ENCODE measurements at regions not wholly inside any gene's neighbourhood (a gene's known extent, or its start where the extent isn't known, plus 50 kb on each side); places are given as distances from the start of the nearest gene placed in this dataset.

DNA sequence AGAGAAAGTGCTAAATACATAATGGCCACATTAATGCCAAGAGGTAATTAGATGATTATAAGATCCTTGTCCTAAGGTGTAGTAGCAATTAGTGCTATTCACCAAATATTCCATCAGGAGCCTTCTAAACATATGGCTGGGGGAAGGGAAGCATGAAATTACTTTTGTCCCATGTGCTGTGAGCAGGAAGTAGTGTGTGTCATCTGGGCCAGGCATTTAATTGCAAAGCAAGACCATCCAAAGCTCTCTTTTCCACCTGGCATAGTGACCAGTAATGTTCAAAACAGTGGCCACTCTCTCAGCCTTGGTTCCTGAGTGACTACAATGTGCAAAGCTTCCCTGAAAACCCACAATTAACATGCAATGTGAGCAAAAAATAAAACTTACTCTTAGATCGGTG is 144.2 kb upstream of the FAM241A start (continued):
- no peak for TF ChIP-seq FOXS1 (CRISPR knock-in tag; IDR thresholded peaks at IDR 0.05)
- no peak for TF ChIP-seq JUN (IDR thresholded peaks at IDR 0.05)

DNA sequence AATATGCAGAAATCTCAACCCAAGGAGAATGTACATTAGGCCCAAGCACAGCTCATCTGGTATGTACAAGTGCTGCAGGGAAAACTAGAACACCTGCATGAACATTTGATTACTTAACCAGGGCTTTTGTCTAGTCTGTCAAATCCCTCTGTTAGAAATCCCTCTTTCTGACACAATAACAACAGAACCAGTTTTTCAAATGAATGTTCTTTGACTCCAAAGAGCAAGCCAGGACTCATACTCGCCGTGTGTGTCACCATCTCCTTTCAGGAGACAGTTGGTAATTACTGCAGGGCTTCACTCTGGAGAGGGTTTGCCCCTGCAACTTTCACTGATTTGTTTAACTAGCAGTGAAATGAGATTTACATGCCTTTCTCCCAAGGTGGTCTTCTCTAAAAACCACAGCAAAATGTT is 143.0 kb upstream of the FAM241A start:
- FAIRE-seq (no peak), ATAC-seq (no peak), DNase-seq (ENCODE audit: low read depth in 1 of 2, low spot score in 1 of 2) (no peak)
- Histone ChIP-seq H3K4me2 (no peak overlapping the region), H3K4me3 (no peak overlapping the region), H3K9me3 (no peaks in the 10 kb centered on the region), H3K27ac (no peak overlapping the region), H3K4me1 (no peaks in the 10 kb centered on the region)
- POLR2A ChIA-PET: no interaction called here
- CTCF ChIA-PET: interaction anchor here (0.6 kb wide), 1 partner anchor 720 kb away, joined by 3 read pairs; no protein-coding TSS in a partner anchor
- 97% methylated on average over 2 of the region's 2 CpGs for WGBS (ENCODE audit: missing lambda C conversion rate)
- TF ChIP-seq MYC (IDR thresholded peaks at IDR 0.05; ENCODE audit: borderline replicate concordance, low read length) (no peak), NPAS2 (CRISPR knock-in tag; IDR thresholded peaks at IDR 0.05; ENCODE audit: borderline replicate concordance) (no peak), RFX5 (IDR thresholded peaks at IDR 0.05) (no peak), ZC3H11A (IDR thresholded peaks at IDR 0.05) (no peak), RCOR1 (IDR thresholded peaks at IDR 0.05; ENCODE audit: low read depth, low read length) (no peak), ZNF302 (CRISPR knock-in tag; IDR thresholded peaks at IDR 0.05) (no peak), KDM5A (IDR thresholded peaks at IDR 0.05) (no peak), TP53 (CRISPR knock-in tag; IDR thresholded peaks at IDR 0.05) (no peak), SREBF2 (IDR thresholded peaks at IDR 0.05) (no peak), MAZ (IDR thresholded peaks at IDR 0.05; ENCODE audit: borderline replicate concordance, low read depth, low read length) (no peak), CBX8 (IDR thresholded peaks at IDR 0.05) (no peak), HOXB5 (CRISPR knock-in tag; IDR thresholded peaks at IDR 0.05) (no peak), HEYL (CRISPR knock-in tag; IDR thresholded peaks at IDR 0.05) (no peak), JUN (IDR thresholded peaks at IDR 0.05) (no peak)
- TF ChIP-seq, protein P1, sequence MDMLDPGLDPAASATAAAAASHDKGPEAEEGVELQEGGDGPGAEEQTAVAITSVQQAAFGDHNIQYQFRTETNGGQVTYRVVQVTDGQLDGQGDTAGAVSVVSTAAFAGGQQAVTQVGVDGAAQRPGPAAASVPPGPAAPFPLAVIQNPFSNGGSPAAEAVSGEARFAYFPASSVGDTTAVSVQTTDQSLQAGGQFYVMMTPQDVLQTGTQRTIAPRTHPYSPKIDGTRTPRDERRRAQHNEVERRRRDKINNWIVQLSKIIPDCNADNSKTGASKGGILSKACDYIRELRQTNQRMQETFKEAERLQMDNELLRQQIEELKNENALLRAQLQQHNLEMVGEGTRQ (IDR thresholded peaks at IDR 0.05): no peak
- TF ChIP-seq, protein P2, sequence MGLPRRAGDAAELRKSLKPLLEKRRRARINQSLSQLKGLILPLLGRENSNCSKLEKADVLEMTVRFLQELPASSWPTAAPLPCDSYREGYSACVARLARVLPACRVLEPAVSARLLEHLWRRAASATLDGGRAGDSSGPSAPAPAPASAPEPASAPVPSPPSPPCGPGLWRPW (IDR thresholded peaks at IDR 0.05): no peak
- TF ChIP-seq, protein P3, sequence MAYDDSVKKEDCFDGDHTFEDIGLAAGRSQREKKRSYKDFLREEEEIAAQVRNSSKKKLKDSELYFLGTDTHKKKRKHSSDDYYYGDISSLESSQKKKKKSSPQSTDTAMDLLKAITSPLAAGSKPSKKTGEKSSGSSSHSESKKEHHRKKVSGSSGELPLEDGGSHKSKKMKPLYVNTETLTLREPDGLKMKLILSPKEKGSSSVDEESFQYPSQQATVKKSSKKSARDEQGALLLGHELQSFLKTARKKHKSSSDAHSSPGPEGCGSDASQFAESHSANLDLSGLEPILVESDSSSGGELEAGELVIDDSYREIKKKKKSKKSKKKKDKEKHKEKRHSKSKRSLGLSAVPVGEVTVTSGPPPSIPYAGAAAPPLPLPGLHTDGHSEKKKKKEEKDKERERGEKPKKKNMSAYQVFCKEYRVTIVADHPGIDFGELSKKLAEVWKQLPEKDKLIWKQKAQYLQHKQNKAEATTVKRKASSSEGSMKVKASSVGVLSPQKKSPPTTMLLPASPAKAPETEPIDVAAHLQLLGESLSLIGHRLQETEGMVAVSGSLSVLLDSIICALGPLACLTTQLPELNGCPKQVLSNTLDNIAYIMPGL (CRISPR knock-in tag; IDR thresholded peaks at IDR 0.05; ENCODE audit: borderline replicate concordance): no peak
- TF ChIP-seq, protein P4, sequence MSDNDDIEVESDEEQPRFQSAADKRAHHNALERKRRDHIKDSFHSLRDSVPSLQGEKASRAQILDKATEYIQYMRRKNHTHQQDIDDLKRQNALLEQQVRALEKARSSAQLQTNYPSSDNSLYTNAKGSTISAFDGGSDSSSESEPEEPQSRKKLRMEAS (IDR thresholded peaks at IDR 0.05): no peak

DNA sequence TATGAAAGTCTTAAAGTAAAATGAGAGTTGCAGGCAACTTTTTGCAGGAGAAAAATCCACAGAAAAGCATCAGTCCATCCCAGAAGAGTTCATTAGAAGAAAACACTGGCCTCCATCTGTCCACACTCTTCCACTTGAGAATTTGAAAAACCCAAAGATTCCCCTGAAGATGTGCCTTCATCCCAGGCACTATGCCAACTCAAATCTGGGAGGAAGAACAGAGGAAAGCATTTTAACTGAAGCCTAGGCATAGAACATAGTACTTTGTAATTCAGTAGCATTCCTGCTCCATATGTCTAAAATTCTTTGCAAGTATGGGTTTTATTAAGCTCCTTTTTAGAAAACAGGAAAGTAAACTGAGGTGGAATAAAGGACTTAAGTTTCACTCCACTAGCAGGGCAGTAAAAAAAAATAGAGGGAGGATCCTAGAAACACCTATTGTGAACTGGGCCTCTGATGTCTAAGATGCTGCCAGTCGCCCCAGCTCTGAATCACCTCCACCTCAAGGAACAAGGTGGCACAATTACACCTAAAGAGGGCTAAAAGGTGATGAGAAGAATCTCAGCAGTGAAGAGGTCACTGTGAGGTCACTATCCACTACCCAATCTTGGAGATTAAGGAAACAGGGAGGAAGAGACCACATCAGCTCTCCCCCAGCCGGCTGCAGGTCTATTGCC is 141.9 kb upstream of the FAM241A start:
- POLR2A ChIA-PET: no interaction called here
- CTCF ChIA-PET: no interaction called here
- WGBS (ENCODE audit: missing lambda C conversion rate): 51% methylated on average over 2 of the region's 2 CpGs

More for the DNA sequence above, 141.9 kb upstream of the FAM241A start:
- Histone ChIP-seq H3K9me3 (no peaks in the 10 kb centered on the region), H3K27ac (no peak overlapping the region), H3K4me3 (no peak overlapping the region), H3K4me2 (no peak overlapping the region), H3K4me1 (no peaks in the 10 kb centered on the region)
- ATAC-seq (no peak), DNase-seq (ENCODE audit: low read depth in 1 of 2, low spot score in 1 of 2) (no peak), FAIRE-seq (no peak)
- TF ChIP-seq HOXB13 (CRISPR knock-in tag; IDR thresholded peaks at IDR 0.05; ENCODE audit: low read depth) (no peak), ZFP36 (IDR thresholded peaks at IDR 0.05; ENCODE audit: borderline replicate concordance, partially characterized antibody) (no peak), HOXA7 (CRISPR knock-in tag; IDR thresholded peaks at IDR 0.05) (no peak), MAZ (IDR thresholded peaks at IDR 0.05; ENCODE audit: borderline replicate concordance, low read depth, low read length) (no peak), ESRRA (IDR thresholded peaks at IDR 0.05; ENCODE audit: borderline replicate concordance, low read length) (no peak), EP300 (IDR thresholded peaks at IDR 0.05) (no peak), ZSCAN20 (CRISPR knock-in tag; IDR thresholded peaks at IDR 0.05) (no peak), JUNB (IDR thresholded peaks at IDR 0.05) (no peak)
- TF ChIP-seq, protein P5, sequence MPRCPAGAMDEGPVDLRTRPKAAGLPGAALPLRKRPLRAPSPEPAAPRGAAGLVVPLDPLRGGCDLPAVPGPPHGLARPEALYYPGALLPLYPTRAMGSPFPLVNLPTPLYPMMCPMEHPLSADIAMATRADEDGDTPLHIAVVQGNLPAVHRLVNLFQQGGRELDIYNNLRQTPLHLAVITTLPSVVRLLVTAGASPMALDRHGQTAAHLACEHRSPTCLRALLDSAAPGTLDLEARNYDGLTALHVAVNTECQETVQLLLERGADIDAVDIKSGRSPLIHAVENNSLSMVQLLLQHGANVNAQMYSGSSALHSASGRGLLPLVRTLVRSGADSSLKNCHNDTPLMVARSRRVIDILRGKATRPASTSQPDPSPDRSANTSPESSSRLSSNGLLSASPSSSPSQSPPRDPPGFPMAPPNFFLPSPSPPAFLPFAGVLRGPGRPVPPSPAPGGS (IDR thresholded peaks at IDR 0.05): no peak
- TF ChIP-seq, protein P1 (IDR thresholded peaks at IDR 0.05): no peak
- TF ChIP-seq, protein P6, sequence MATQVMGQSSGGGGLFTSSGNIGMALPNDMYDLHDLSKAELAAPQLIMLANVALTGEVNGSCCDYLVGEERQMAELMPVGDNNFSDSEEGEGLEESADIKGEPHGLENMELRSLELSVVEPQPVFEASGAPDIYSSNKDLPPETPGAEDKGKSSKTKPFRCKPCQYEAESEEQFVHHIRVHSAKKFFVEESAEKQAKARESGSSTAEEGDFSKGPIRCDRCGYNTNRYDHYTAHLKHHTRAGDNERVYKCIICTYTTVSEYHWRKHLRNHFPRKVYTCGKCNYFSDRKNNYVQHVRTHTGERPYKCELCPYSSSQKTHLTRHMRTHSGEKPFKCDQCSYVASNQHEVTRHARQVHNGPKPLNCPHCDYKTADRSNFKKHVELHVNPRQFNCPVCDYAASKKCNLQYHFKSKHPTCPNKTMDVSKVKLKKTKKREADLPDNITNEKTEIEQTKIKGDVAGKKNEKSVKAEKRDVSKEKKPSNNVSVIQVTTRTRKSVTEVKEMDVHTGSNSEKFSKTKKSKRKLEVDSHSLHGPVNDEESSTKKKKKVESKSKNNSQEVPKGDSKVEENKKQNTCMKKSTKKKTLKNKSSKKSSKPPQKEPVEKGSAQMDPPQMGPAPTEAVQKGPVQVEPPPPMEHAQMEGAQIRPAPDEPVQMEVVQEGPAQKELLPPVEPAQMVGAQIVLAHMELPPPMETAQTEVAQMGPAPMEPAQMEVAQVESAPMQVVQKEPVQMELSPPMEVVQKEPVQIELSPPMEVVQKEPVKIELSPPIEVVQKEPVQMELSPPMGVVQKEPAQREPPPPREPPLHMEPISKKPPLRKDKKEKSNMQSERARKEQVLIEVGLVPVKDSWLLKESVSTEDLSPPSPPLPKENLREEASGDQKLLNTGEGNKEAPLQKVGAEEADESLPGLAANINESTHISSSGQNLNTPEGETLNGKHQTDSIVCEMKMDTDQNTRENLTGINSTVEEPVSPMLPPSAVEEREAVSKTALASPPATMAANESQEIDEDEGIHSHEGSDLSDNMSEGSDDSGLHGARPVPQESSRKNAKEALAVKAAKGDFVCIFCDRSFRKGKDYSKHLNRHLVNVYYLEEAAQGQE (IDR thresholded peaks at IDR 0.05): no peak
